HG03064 (cell line): ENCODE measurements at regions not wholly inside any gene's neighbourhood (a gene's known extent, or its start where the extent isn't known, plus 50 kb on each side); places are given as distances from the start of the nearest gene placed in this dataset.
"Not testable (repeated sequence)": the region's sequence is repeated elsewhere in the genome, so short reads cannot be mapped to it uniquely, and the experiment has no call there.

Experiments used
- ATAC-seq: cut with Tn5 transposase; IDR thresholded peaks from one replicate; pipeline ENCODE4 v1.9.1; 2021; ENCODE audit warnings: low read depth; ENCODE audit not compliant: unreplicated experiment

GRCh38 chr20:1827510-1827973, 67.7 kb upstream of the SIRPA start:
- ATAC-seq, result no peak

- no peak for ATAC-seq
Observed at GRCh38 chr20:1825938-1826445, 69.2 kb upstream of the SIRPA start.

- ATAC-seq, result no peak
Observed at GRCh38 chr20:1825507-1825906, 69.7 kb upstream of the SIRPA start.

- no peak for ATAC-seq
Observed at GRCh38 chr20:1824834-1825233, 70.4 kb upstream of the SIRPA start.

GRCh38 chr20:1824181-1824580, 71.0 kb upstream of the SIRPA start:
- ATAC-seq, result no peak

- ATAC-seq, result no peak
Observed at GRCh38 chr20:1823450-1823844, 71.8 kb upstream of the SIRPA start.

- no peak for ATAC-seq
Observed at GRCh38 chr20:1822564-1823449, 72.4 kb upstream of the SIRPA start.

GRCh38 chr20:1820138-1821079, 74.8 kb upstream of the SIRPA start:
- ATAC-seq, result no peak

- ATAC-seq, result no peak
Observed at GRCh38 chr20:1819311-1820137, 75.7 kb upstream of the SIRPA start.

- ATAC-seq, result no peak
Observed at GRCh38 chr20:1818895-1819294, 76.3 kb upstream of the SIRPA start.

GRCh38 chr20:1818247-1818840, 76.9 kb upstream of the SIRPA start:
- no peak for ATAC-seq

- no peak for ATAC-seq
Observed at GRCh38 chr20:1817577-1818211, 77.5 kb upstream of the SIRPA start.

GRCh38 chr20:1816384-1817381, 78.5 kb upstream of the SIRPA start:
- no peak for ATAC-seq

GRCh38 chr20:1815502-1816085, 79.6 kb upstream of the SIRPA start:
- no peak for ATAC-seq

GRCh38 chr20:1814861-1815260, 80.3 kb upstream of the SIRPA start:
- ATAC-seq, result not testable (repeated sequence)

- no peak for ATAC-seq
Observed at GRCh38 chr20:1813674-1814635, 81.3 kb upstream of the SIRPA start.

GRCh38 chr20:1813101-1813529, 82.1 kb upstream of the SIRPA start:
- no peak for ATAC-seq
